Memory B cell (primary cell): ENCODE measurements at regions not wholly inside any gene's neighbourhood (a gene's known extent, or its start where the extent isn't known, plus 50 kb on each side); places are given as distances from the start of the nearest gene placed in this dataset.

Source experiments
- ATAC-seq: fragments of 150-1000 bp; cut with Tn5 transposase; 2 replicates; pipeline ENCODE4 v1.10.0; 2021; ENCODE audit warnings: low read depth, mild to moderate bottlenecking, moderate library complexity
- DNase-seq, 2 donors: peaks; one replicate each; pipeline ENCODE4 v3.0.0; 2022; ENCODE audit warnings: low spot score in 2 of 2
- H3K27ac Mint-ChIP-seq: one replicate; pipeline ENCODE4 v1.8.0; 2022; ENCODE audit warnings: mild to moderate bottlenecking, moderate library complexity, mixed read lengths
- H3K27me3 Mint-ChIP-seq: one replicate; pipeline ENCODE4 v1.8.0; 2022; ENCODE audit warnings: mixed read lengths
- H3K36me3 Mint-ChIP-seq: one replicate; pipeline ENCODE4 v1.8.0; 2022; ENCODE audit warnings: mild to moderate bottlenecking, mixed read lengths
- H3K4me1 Mint-ChIP-seq: one replicate; pipeline ENCODE4 v1.8.0; 2022; ENCODE audit warnings: mixed read lengths
- H3K4me3 Mint-ChIP-seq: one replicate; pipeline ENCODE4 v1.8.0; 2022; ENCODE audit warnings: mild to moderate bottlenecking, moderate library complexity, mixed read lengths
- H3K9me3 Mint-ChIP-seq: one replicate; pipeline ENCODE4 v1.8.0; 2022; ENCODE audit warnings: mixed read lengths

DNA sequence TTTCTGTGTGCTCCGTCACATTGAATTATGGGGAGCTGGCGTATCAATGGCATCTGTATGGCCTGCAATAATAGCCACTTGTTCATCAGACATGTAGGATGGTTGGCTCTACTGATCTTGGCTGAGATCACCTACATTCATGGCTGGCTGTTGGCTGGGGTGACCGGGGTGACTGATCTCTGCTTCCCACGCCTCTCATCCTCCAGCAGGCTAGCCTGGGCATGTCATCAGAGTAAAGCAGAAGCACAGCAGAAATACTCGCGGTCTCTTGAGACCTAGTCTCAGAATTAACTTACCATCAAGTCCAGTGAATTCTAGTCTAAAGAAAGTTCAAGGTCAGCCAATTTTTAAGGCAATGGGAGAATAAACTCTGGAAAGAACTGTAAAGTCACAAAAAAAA, 257.7 kb upstream of the GLI3 start:
- peaks cover 3% of the 10 kb centered on the region for H3K27me3 Mint-ChIP-seq
- peaks cover 3% of the 10 kb centered on the region for H3K9me3 Mint-ChIP-seq
- no peak for DNase-seq
- no peak overlapping the region for H3K27ac Mint-ChIP-seq
- no peaks in the 10 kb centered on the region for H3K4me1 Mint-ChIP-seq
- H3K36me3 Mint-ChIP-seq, result no peaks in the 10 kb centered on the region
- H3K4me3 Mint-ChIP-seq, result no peak overlapping the region
- ATAC-seq, result no peak

DNA sequence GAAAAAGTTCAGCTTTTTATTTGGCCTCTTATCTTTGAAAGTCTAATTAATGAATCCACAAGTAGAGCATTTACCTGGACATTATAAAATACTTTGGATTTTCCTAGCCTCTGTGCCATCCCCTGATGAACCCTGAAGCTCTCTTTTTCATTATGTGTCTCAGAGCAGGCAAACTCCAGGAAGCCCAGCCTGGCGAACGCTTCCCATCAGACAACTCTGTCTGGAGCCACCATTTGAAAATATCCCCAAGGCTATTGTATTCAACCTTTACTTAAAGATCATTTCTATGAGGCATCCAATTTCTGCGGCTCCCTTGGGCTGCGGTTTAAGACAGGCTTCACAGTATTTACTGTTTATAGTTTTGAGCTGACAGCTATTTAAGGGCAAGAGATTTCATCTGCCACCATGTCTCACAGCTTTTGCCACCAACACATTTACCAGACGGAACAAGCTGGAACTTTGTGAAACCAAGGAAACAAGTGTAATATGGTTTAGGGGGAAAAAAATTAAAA, 257.2 kb upstream of the GLI3 start:
- DNase-seq, result no peak
- H3K27ac Mint-ChIP-seq, result no peak overlapping the region

DNA sequence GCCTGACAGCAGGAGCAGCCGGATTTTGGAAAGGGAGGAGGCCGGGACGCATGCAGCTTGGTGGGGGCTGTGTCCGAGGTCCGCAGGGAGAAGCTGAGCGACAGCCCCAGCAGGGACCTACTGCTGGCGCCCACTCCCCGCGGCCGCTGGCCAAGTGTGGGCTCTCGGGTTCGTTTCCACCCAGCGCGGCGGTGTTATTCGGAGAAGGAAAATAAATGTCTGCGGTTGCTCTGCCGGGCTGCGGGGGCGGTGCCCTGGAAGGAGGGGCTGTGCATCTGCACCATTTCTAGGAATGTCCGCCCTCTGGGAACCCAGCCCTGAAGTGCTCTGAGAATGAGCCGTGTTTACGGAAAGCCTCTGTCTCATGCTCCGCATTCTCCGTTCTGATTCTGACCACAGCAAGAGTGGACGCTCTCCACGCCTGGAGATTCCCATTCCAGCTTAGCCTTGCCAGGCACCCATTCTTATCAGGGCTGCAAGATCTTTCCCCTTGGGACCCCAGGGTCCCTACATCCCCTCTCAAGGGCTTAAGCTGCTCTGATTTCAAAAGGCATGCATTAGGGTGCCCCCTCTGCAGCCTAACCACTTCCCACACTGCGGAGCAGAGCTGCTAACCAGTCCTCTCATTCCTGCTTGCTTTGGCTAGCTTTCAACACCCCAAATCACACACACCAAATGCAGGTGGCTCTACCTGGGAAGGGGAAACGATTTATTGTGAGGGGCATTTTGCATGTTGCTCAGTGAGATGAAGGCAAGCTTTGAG, 256.6 kb upstream of the GLI3 start:
- Mint-ChIP-seq H3K4me1 (no peaks in the 10 kb centered on the region), H3K27ac (no peak overlapping the region), H3K27me3 (peaks cover 3% of the 10 kb centered on the region), H3K36me3 (no peaks in the 10 kb centered on the region), H3K9me3 (peaks cover 3% of the 10 kb centered on the region), H3K4me3 (no peak overlapping the region)
- DNase-seq (no peak), ATAC-seq (no peak)

More for the DNA sequence above, 257.2 kb upstream of the GLI3 start:
- Mint-ChIP-seq H3K36me3 (no peaks in the 10 kb centered on the region), H3K27me3 (peaks cover 3% of the 10 kb centered on the region), H3K4me1 (no peaks in the 10 kb centered on the region), H3K9me3 (peaks cover 3% of the 10 kb centered on the region), H3K4me3 (no peak overlapping the region)
- no peak for ATAC-seq

DNA sequence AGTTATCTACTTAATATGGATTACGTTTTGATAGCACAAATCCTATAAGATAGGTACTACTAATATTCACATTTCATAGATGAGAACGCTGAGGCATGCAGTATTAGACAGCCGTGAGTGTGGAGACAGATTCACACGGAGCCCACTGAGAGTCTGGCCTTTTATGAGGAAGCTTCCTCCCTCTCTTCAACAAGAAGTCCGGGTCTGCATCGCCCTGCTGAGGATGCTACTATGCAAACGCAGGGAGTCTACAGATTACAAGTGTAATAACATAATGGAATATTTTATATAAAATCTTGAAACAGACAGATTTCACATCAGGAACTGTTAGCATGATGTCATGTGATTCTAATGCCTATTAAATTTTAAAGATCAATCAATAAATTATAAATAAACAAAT, 255.9 kb upstream of the GLI3 start:
- ATAC-seq, result no peak
- Mint-ChIP-seq H3K27ac (no peak overlapping the region), H3K4me1 (no peaks in the 10 kb centered on the region), H3K4me3 (no peak overlapping the region), H3K27me3 (peaks cover 3% of the 10 kb centered on the region), H3K9me3 (peaks cover 3% of the 10 kb centered on the region), H3K36me3 (no peaks in the 10 kb centered on the region)
- DNase-seq, result no peak

DNA sequence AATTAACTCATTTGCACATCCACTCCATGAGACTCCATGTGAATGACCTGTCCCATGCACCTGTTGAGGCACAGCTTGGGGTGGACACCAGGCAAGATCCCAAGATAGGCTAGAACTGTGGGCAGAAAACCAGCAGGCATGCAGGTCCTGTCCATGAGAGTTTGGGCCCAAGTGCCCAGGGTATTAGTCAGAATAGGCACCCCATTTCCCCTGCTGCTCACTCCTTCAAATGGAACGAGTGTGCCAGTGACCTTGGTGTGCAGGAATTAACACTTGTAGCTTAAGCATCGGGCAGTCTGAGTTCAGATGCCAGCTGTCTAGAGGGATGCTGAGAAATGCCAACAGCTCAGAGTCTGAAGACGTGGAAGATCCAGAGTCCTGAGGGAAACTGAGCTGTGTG, 254.1 kb upstream of the GLI3 start:
- H3K4me3 Mint-ChIP-seq, result no peak overlapping the region
- no peak for DNase-seq
- H3K36me3 Mint-ChIP-seq, result no peaks in the 10 kb centered on the region
- H3K27me3 Mint-ChIP-seq, result peaks cover 3% of the 10 kb centered on the region
- peaks cover 4% of the 10 kb centered on the region for H3K9me3 Mint-ChIP-seq
- no peak overlapping the region for H3K27ac Mint-ChIP-seq
- H3K4me1 Mint-ChIP-seq, result no peaks in the 10 kb centered on the region
- no peak for ATAC-seq

DNA sequence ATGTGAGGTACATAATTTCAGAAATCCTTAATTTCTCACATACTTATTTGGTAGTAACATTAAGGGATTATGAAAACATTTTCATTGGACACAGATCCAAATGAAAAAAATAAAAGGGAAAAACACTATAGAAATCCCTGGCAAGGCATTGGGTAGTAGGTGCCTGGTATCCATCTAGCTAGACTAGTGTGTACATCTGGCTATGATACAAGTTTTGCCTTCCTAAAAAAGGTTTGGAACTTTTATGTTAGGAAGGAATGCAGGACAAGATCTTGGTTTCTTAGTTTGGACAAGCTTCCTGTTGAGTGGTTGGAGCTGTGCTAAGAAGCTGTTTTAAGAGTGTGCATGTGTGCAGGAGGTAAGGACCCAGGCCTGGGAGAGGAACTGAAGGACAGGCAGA, 252.3 kb upstream of the GLI3 start:
- ATAC-seq (no peak), DNase-seq (no peak)
- no peak overlapping the region for H3K27ac Mint-ChIP-seq
- H3K9me3 Mint-ChIP-seq, result peaks cover 1% of the 10 kb centered on the region
- no peak overlapping the region for H3K4me3 Mint-ChIP-seq
- H3K27me3 Mint-ChIP-seq, result no peaks in the 10 kb centered on the region
- H3K4me1 Mint-ChIP-seq, result no peaks in the 10 kb centered on the region
- no peaks in the 10 kb centered on the region for H3K36me3 Mint-ChIP-seq

DNA sequence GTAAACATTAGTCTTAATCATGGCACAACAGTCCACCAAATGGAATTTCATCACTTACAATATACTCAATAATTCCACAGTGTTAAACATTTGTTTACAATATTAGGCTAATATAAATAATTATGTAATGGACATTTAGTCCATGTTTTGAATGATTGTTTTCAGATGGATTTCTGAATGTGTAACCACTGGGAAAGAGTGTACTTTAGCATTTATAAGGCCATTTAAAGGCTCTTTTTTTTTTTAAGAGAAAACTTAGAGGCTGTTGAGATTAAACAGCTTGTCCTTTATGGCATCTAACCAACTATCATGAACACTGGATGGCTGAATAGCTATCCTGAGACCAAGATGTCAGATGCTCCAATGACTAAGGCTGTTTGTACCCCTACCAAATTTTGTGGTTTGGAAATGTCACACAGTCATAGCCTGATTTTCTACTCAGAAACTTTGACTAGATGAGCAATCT, 248.3 kb upstream of the GLI3 start:
- DNase-seq, result no peak

DNA sequence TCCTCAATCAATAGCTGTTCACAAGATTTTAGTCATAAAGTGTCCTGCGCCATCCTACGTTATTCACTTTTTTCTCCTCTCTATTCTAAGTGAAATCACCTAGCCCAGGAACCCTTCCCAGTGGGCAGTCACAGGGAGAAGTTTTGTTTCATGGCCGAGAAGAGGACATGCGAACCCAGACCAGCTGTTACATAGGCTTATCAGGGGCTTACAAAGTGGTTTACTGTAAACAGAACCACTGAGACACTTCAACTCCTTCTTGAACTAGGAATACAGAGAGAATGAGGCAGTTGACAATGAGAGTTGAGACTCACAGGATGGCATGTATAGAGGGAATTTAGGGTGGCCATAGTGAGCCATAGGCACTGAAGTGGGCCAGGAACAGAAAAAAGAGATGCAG, 246.9 kb upstream of the GLI3 start:
- ATAC-seq (no peak), DNase-seq (no peak)
- no peak overlapping the region for H3K27ac Mint-ChIP-seq
- peaks cover 2% of the 10 kb centered on the region for H3K27me3 Mint-ChIP-seq
- no peaks in the 10 kb centered on the region for H3K36me3 Mint-ChIP-seq
- H3K9me3 Mint-ChIP-seq, result peaks cover 1% of the 10 kb centered on the region
- H3K4me1 Mint-ChIP-seq, result no peaks in the 10 kb centered on the region
- no peak overlapping the region for H3K4me3 Mint-ChIP-seq

More for the DNA sequence above, 248.3 kb upstream of the GLI3 start:
- H3K36me3 Mint-ChIP-seq, result no peaks in the 10 kb centered on the region
- H3K4me3 Mint-ChIP-seq, result no peak overlapping the region
- H3K9me3 Mint-ChIP-seq, result peaks cover 1% of the 10 kb centered on the region
- H3K4me1 Mint-ChIP-seq, result no peaks in the 10 kb centered on the region
- H3K27me3 Mint-ChIP-seq, result peaks cover 2% of the 10 kb centered on the region
- ATAC-seq, result no peak
- H3K27ac Mint-ChIP-seq, result no peak overlapping the region

DNA sequence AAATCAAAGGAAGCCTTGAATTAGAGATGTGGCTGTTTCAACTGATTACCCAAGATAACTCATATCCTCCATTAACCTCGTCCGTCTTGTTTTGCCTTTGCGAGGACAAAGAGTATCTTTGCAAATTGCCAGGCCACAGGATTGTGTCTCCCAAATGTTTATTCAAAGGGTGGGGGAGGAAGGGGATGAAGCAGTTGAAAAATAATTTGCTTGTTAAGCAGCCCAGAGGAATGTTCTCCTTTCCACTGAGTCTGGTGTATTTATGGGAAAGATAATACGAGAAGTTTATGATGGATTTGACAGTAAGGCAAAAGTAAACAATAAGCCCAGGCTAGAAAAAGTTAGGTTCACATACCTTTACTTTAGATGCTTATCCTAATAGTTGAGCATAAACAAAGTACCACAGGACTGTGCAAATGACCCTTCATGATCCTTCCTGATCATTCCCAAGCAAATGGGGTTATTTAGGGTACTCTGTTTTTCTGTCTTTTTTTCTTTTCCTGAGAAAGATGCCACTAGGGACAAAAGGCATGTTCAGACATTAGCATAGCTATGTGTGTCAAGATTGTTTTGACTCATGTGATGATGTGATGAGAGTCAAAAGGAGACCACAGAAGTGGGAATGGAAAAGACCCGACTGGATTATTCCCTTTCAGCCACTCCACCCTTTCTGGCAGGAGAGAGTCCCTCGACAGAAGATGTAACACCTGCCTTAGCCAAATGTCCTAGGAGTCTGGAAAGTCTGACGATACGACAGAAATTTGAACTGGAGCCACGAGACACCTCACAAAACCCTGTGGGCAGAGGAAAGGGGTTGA, 243.0 kb upstream of the GLI3 start:
- no peak overlapping the region for H3K4me3 Mint-ChIP-seq
- ATAC-seq (no peak), DNase-seq (no peak)
- no peaks in the 10 kb centered on the region for H3K36me3 Mint-ChIP-seq
- H3K27ac Mint-ChIP-seq, result no peak overlapping the region
- H3K27me3 Mint-ChIP-seq, result peaks cover 2% of the 10 kb centered on the region
- H3K9me3 Mint-ChIP-seq, result no peaks in the 10 kb centered on the region
- H3K4me1 Mint-ChIP-seq, result no peaks in the 10 kb centered on the region

DNA sequence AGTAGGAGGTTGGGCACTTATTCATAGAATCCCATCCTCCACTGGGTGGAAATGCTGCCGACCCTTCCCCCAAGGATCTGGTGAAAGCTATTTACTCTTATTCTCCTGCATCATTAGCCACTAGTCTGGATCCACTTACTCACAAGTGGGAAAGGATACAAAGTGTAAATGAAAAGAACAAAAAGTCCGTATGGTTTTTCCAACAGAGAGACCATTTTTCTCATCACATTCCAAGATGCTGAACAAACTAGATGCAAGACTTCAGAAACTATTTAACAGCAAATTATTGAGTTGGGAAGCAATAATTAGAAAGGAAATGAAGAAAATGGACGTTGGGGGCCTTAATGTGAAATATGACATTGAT, 242.4 kb upstream of the GLI3 start:
- DNase-seq (no peak), ATAC-seq (no peak)
- Mint-ChIP-seq H3K36me3 (no peaks in the 10 kb centered on the region), H3K27ac (no peak overlapping the region), H3K4me1 (no peaks in the 10 kb centered on the region), H3K27me3 (peaks cover 4% of the 10 kb centered on the region), H3K4me3 (no peak overlapping the region), H3K9me3 (no peaks in the 10 kb centered on the region)

DNA sequence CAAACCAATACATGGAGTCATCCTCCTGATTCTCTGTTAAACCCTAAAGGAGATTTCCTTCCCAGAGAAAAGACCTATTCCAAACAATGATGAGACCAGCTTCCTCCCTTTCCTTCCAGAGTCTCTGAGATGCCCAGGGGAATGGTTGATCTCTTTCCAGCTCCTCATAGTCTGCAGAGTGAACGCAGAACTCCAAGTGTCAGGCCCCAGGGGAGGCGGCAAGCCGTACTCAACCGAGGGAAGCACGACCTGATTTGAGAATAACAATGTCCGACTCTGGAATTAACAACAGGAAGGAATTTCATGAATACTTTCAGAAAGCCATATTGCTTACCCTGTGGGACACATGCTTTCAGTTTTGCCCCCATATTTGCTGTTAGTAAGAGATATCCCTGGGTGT, 241.7 kb upstream of the GLI3 start:
- H3K27me3 Mint-ChIP-seq, result peaks cover 2% of the 10 kb centered on the region

DNA sequence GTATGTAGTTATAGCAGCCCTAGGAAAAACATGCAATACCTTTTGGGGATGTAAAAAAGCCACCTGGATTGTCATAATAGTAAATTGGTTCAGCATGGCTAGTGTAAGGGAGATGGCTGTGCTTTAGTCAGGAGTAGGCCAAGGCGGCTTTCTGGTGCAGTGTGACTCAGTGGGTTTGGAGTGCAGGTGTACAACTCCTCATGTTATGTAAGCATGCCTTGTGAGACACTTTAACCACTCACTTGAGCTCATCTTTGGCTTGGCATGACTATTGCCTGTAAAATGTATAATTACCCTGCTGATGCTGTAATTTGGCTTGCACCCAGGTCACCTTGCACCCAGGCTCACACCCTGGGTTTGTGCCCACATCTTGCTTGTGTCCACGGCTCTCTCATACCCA, 239.2 kb upstream of the GLI3 start:
- Mint-ChIP-seq H3K27me3 (peaks cover 2% of the 10 kb centered on the region), H3K4me3 (no peak overlapping the region), H3K9me3 (peaks cover 1% of the 10 kb centered on the region), H3K27ac (no peak overlapping the region), H3K36me3 (no peaks in the 10 kb centered on the region), H3K4me1 (no peaks in the 10 kb centered on the region)
- ATAC-seq (no peak), DNase-seq (no peak)

More for the DNA sequence above, 241.7 kb upstream of the GLI3 start:
- ATAC-seq (no peak), DNase-seq (no peak)
- H3K4me3 Mint-ChIP-seq, result no peak overlapping the region
- peaks cover 1% of the 10 kb centered on the region for H3K9me3 Mint-ChIP-seq
- H3K27ac Mint-ChIP-seq, result no peak overlapping the region
- no peaks in the 10 kb centered on the region for H3K36me3 Mint-ChIP-seq
- no peaks in the 10 kb centered on the region for H3K4me1 Mint-ChIP-seq

DNA sequence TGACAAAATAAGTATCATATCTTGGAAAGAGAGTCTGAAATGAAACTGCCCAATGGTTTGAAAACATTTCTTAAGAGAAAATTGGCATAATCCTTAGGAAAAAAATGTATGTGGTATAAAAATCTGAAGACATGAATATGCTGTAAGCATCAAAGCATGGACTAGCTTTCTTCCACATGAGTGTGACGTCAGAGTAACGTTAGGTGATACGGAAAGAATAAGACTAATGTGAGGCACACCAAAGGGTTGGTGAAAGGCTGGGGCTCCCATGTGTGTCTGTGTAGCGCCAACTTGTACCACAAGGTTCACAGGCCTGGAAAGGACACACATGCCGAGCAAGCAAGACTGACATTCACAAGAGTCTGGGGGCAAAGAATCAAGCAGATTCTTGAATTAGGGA, 238.1 kb upstream of the GLI3 start:
- Mint-ChIP-seq H3K9me3 (peaks cover 1% of the 10 kb centered on the region), H3K27me3 (peaks cover 2% of the 10 kb centered on the region), H3K4me1 (no peaks in the 10 kb centered on the region), H3K4me3 (no peak overlapping the region), H3K27ac (no peak overlapping the region), H3K36me3 (no peaks in the 10 kb centered on the region)
- ATAC-seq (no peak), DNase-seq (no peak)

DNA sequence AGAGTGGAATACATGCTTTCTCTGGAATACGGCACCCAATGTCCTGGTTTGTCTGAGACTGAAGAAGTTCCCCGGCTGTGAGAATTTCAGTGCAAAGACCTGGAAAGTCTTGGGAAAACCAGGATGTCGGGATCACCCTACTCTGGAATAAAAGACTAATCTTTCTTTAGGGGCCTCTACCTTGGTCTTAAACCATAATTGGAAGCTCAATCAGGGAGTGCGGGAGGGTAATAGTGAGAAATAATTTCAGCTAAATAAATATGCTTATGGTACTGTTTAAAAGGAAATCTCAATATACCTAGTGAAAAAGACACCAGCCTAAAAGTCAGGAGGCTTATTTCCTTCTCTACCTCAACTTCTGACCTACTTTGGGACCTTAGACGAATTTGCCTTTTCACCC, 236.1 kb upstream of the GLI3 start:
- Mint-ChIP-seq H3K27me3 (peaks cover 2% of the 10 kb centered on the region), H3K9me3 (peaks cover 1% of the 10 kb centered on the region), H3K27ac (no peak overlapping the region), H3K4me3 (no peak overlapping the region), H3K36me3 (no peaks in the 10 kb centered on the region), H3K4me1 (no peaks in the 10 kb centered on the region)
- ATAC-seq, result no peak
- DNase-seq, result no peak
